GM21529 (cell line): ENCODE measurements at regions not wholly inside any gene's neighbourhood (a gene's known extent, or its start where the extent isn't known, plus 50 kb on each side); places are given as distances from the start of the nearest gene placed in this dataset.
"Not testable (repeated sequence)": the region's sequence is repeated elsewhere in the genome, so short reads cannot be mapped to it uniquely, and the experiment has no call there.

Source experiments
- ATAC-seq: cut with Tn5 transposase; IDR thresholded peaks from one replicate; pipeline ENCODE4 v1.9.1; 2021; ENCODE audit not compliant: unreplicated experiment

- not testable (repeated sequence) for ATAC-seq
Observed at GRCh38 chr21:27968240-27968639, 1001.4 kb upstream of the ADAMTS5 start.

- ATAC-seq, result no peak
Observed at GRCh38 chr21:27954543-27955165, 987.8 kb upstream of the ADAMTS5 start.

GRCh38 chr21:27953340-27954045 is 986.6 kb upstream of the ADAMTS5 start:
- no peak for ATAC-seq

GRCh38 chr21:27949093-27949492 is 982.2 kb upstream of the ADAMTS5 start:
- ATAC-seq, result not testable (repeated sequence)

- ATAC-seq, result not testable (repeated sequence)
Observed at GRCh38 chr21:27930108-27930767, 963.4 kb upstream of the ADAMTS5 start.

- not testable (repeated sequence) for ATAC-seq
Observed at GRCh38 chr21:27929179-27929578, 962.3 kb upstream of the ADAMTS5 start.

GRCh38 chr21:27928534-27929115 is 961.7 kb upstream of the ADAMTS5 start:
- ATAC-seq, result not testable (repeated sequence)

GRCh38 chr21:27921421-27921820 is 954.5 kb upstream of the ADAMTS5 start:
- ATAC-seq, result not testable (repeated sequence)

- not testable (repeated sequence) for ATAC-seq
Observed at GRCh38 chr21:27917966-27918365, 951.1 kb upstream of the ADAMTS5 start.

- not testable (repeated sequence) for ATAC-seq
Observed at GRCh38 chr21:27916326-27916725, 949.4 kb upstream of the ADAMTS5 start.

- ATAC-seq, result not testable (repeated sequence)
Observed at GRCh38 chr21:27912133-27912532, 945.2 kb upstream of the ADAMTS5 start.

GRCh38 chr21:27909487-27909886 is 942.6 kb upstream of the ADAMTS5 start:
- ATAC-seq, result not testable (repeated sequence)

- ATAC-seq, result not testable (repeated sequence)
Observed at GRCh38 chr21:27908816-27909215, 941.9 kb upstream of the ADAMTS5 start.

GRCh38 chr21:27902904-27903303 is 936.0 kb upstream of the ADAMTS5 start:
- ATAC-seq, result not testable (repeated sequence)

- not testable (repeated sequence) for ATAC-seq
Observed at GRCh38 chr21:27893619-27894018, 926.7 kb upstream of the ADAMTS5 start.

GRCh38 chr21:27891495-27891894 is 924.6 kb upstream of the ADAMTS5 start:
- not testable (repeated sequence) for ATAC-seq

GRCh38 chr21:27887808-27888455 is 921.0 kb upstream of the ADAMTS5 start:
- not testable (repeated sequence) for ATAC-seq

- ATAC-seq, result no peak
Observed at GRCh38 chr21:27885296-27885711, 918.4 kb upstream of the ADAMTS5 start.

- ATAC-seq, result not testable (repeated sequence)
Observed at GRCh38 chr21:27881331-27881730, 914.4 kb upstream of the ADAMTS5 start.

- ATAC-seq, result not testable (repeated sequence)
Observed at GRCh38 chr21:27872411-27872810, 905.5 kb upstream of the ADAMTS5 start.

- ATAC-seq, result not testable (repeated sequence)
Observed at GRCh38 chr21:27870755-27871154, 903.9 kb upstream of the ADAMTS5 start.
